Stomach (tissue), 8 donors: ENCODE measurements at regions not wholly inside any gene's neighbourhood (a gene's known extent, or its start where the extent isn't known, plus 50 kb on each side); places are given as distances from the start of the nearest gene placed in this dataset.
"Not testable (repeated sequence)": the region's sequence is repeated elsewhere in the genome, so short reads cannot be mapped to it uniquely, and the experiment has no call there.

Source experiments
- DNase-seq, 2 donors: peaks; one replicate each; pipeline versions ENCODE4 v3.0.0 to v3.0.0-alpha.2; 2013 to 2019
- H3K27ac ChIP-seq, 5 donors: fragments of 200-600 bp in 4 of 5; sonication (generic) in 4 of 5; one replicate each; pipeline ENCODE4 v1.5.1; 2013 to 2019; ENCODE audit warnings: mild to moderate bottlenecking in 1 of 5, moderate library complexity in 1 of 5
- H3K27me3 ChIP-seq, 3 donors: fragments of 200-600 bp; sonication (generic); one replicate each; pipeline ENCODE4 v1.5.1; 2017 to 2019; ENCODE audit warnings: mixed run types in 1 of 3
- H3K36me3 ChIP-seq, 4 donors: fragments of 200-600 bp; sonication (generic); 1 replicate in 3 of 4; 2 replicates in 1 of 4; pipeline ENCODE4 v1.5.1; 2016 to 2019
- H3K4me1 ChIP-seq, 4 donors: fragments of 200-600 bp; sonication (generic); one replicate each; pipeline ENCODE4 v1.5.1; 2016 to 2019
- H3K4me3 ChIP-seq, 4 donors: fragments of 200-600 bp; sonication (generic) in 3 of 4; one replicate each; pipeline ENCODE4 v1.5.1; 2016 to 2019; ENCODE audit warnings: mild to moderate bottlenecking in 1 of 4
- H3K9me3 ChIP-seq, 4 donors: fragments of 200-600 bp; sonication (generic); one replicate each; pipeline ENCODE4 v1.5.1; 2016 to 2019
- CTCF ChIP-seq, 7 experiments: fragments of 450-650 bp in 4 of 7; fragments of 200-600 bp in 3 of 7; sonication (generic) in 3 of 7; IDR thresholded peaks; one replicate each; pipeline ENCODE4 v1.5.1; 2016 to 2019; ENCODE audit warnings: antibody characterized with exemption in 7 of 7, control low read depth in 2 of 7, mild to moderate bottlenecking in 1 of 7
- EP300 ChIP-seq: sonication (generic); formaldehyde crosslinking; IDR thresholded peaks from one replicate; pipeline ENCODE4 v1.6.1; 2017; ENCODE audit warnings: antibody characterized with exemption
- POLR2A ChIP-seq, 4 donors: fragments of 450-650 bp; IDR thresholded peaks; one replicate each; pipeline ENCODE4 v1.6.1; 2016; ENCODE audit warnings: antibody characterized with exemption in 4 of 4, control low read depth in 2 of 4, mild to moderate bottlenecking in 1 of 4, moderate library complexity in 1 of 4
- POLR2AphosphoS5 ChIP-seq, 3 donors: sonication (generic); formaldehyde crosslinking; IDR thresholded peaks; one replicate each; pipeline ENCODE4 v1.6.1; 2016; ENCODE audit warnings: antibody characterized with exemption in 3 of 3
- WGBS, 5 donors: extraction: QIAGEN DNeasy Blood & Tissue Kit in 3 of 5; methylation state at CpG; one replicate each; pipeline versions ENCODE4 v1.1.5 to v1.1.7; 2013 to 2018; 5-methylcytosine and 5-hydroxymethylcytosine counted together
- intact Hi-C: fragments of 100-400 bp; cut with DNase I; formaldehyde crosslinking; loops from one replicate; pipeline ENCODE4 v1.15.1; 2023; ENCODE audit warnings: low total_unique reads
- donor health status: healthy with polysubstance abuse.
- donor health status: Bipolar disorder and iron deficiency.
- donor health status: healthy.

GRCh38 chr6:67011441-67011840 is 1304.4 kb upstream of the EYS start:
- no peaks in the 10 kb centered on the region for H3K36me3 ChIP-seq
- H3K27me3 ChIP-seq: no peaks in the 10 kb centered on the region
- H3K4me3 ChIP-seq: no peak overlapping the region
- 42 to 57% (median 55%) methylated on average over 4 of the region's 4 CpGs for WGBS, 5 donors
- intact Hi-C loops: no loop called here
- no peaks in the 10 kb centered on the region for H3K9me3 ChIP-seq
- H3K4me1 ChIP-seq: no peaks in the 10 kb centered on the region
- H3K27ac ChIP-seq: no peak overlapping the region
- DNase-seq: no peak
- TF ChIP-seq EP300 (no peak), CTCF (IDR thresholded peaks at IDR 0.05) (no peak), POLR2AphosphoS5 (IDR thresholded peaks at IDR 0.05) (no peak)

DNA sequence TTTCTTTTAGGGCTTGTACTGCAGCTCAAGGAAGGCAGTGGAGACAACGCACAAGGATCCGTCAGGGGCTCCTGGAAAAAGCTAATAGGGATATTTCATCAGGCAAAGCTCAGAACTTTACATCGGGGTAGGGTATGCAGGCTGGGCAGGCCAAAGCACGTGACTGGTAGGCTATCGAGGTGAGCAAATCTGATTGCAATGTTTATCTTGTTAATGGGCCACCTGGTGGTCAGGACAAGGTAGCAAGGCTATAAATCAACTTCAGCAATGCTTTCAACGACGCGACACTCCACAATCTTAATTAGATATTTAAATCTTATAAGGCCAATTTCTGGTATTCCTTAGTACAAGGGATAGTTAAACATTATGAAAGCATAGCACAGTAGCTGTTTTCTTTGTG is 1302.8 kb upstream of the EYS start:
- intact Hi-C loops: no loop called here
- Histone ChIP-seq H3K27me3 (no peaks in the 10 kb centered on the region), H3K9me3 (no peaks in the 10 kb centered on the region), H3K4me3 (no peak overlapping the region), H3K36me3 (no peaks in the 10 kb centered on the region), H3K4me1 (no peaks in the 10 kb centered on the region), H3K27ac (no peak overlapping the region)
- TF ChIP-seq POLR2AphosphoS5 (IDR thresholded peaks at IDR 0.05) (no peak), POLR2A (IDR thresholded peaks at IDR 0.05) (no peak), CTCF (IDR thresholded peaks at IDR 0.05) (no peak), EP300 (no peak)
- no peak for DNase-seq
- 34 to 60% (median 54%) methylated on average over 8 of the region's 8 CpGs for WGBS, 5 donors

DNA sequence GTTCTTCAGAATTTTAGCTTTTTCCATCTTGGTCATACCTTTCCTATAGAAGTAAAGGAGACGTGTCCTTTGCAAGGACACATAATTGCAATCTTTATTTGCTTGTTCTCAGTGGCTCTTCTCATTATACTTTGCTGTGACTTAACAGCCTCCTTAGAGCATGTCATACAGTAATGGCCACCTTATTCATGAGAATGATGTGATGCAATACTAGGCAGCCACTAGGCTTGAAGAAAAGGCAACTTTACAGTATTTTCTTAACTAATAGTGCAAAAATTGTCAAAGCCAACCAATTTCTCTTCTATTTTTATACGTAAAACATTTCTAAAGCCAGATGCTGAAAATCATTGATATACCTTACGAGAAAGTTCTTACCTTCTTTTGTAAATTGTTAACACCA is 1296.8 kb upstream of the EYS start:
- Histone ChIP-seq H3K4me3 (no peak overlapping the region), H3K36me3 (no peaks in the 10 kb centered on the region), H3K27me3 (no peaks in the 10 kb centered on the region), H3K9me3 (peaks cover 0 to 4% (median 0%) of the 10 kb centered on the region in 4 donors), H3K27ac (no peak overlapping the region), H3K4me1 (no peaks in the 10 kb centered on the region)
- intact Hi-C loops: no loop called here
- WGBS, 5 donors: 80 to 92% (median 88%) methylated on average over 3 of the region's 3 CpGs
- no peak for DNase-seq
- TF ChIP-seq POLR2A (IDR thresholded peaks at IDR 0.05) (no peak), CTCF (IDR thresholded peaks at IDR 0.05) (no peak), EP300 (no peak), POLR2AphosphoS5 (IDR thresholded peaks at IDR 0.05) (no peak)

DNA sequence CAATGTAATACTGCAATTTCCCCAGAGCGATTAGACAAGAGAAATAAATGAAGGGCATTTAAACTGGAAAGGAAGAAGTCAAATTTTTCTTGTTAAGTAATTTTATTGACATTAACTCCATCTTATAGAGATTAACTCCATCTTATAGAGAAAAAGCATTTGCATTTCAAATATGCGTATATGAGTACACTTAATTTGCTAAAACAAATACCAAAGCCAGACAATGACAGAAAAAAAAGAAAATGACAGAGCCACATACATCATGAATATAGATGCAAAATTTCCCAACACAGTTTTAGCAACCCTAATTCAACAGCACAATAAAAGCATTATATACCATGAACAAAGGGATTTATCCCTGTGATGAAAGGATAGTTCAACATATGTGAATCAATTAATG is 1293.1 kb upstream of the EYS start:
- no peak overlapping the region for H3K27ac ChIP-seq
- H3K9me3 ChIP-seq: peaks cover 0 to 10% (median 4%) of the 10 kb centered on the region in 4 donors
- no peak for DNase-seq
- no peaks in the 10 kb centered on the region for H3K4me1 ChIP-seq
- intact Hi-C loops: no loop called here
- H3K4me3 ChIP-seq: no peak overlapping the region
- WGBS, 5 donors: 87 to 96% (median 93%) methylated on average over 2 of the region's 2 CpGs
- H3K36me3 ChIP-seq: no peaks in the 10 kb centered on the region
- H3K27me3 ChIP-seq: no peaks in the 10 kb centered on the region
- TF ChIP-seq POLR2A (IDR thresholded peaks at IDR 0.05) (no peak), EP300 (no peak), POLR2AphosphoS5 (IDR thresholded peaks at IDR 0.05) (no peak), CTCF (IDR thresholded peaks at IDR 0.05) (no peak)

GRCh38 chr6:66997579-66997978 is 1290.6 kb upstream of the EYS start:
- H3K4me1 ChIP-seq, H3K9me3 ChIP-seq, H3K27me3 ChIP-seq, intact Hi-C loops, H3K4me3 ChIP-seq, H3K36me3 ChIP-seq, DNase-seq, H3K27ac ChIP-seq: not testable (repeated sequence)
- 82 to 91% (median 86%) methylated on average over 1 of the region's 1 CpG for WGBS, 5 donors
